HPDE6-E6E7 (cell line): ENCODE measurements at regions not wholly inside any gene's neighbourhood (a gene's known extent, or its start where the extent isn't known, plus 50 kb on each side); places are given as distances from the start of the nearest gene placed in this dataset.
A peak's percentile ranks its signal among the peaks of the same experiment; 100 is the strongest.
"Not testable (repeated sequence)": the region's sequence is repeated elsewhere in the genome, so short reads cannot be mapped to it uniquely, and the experiment has no call there.

Experiments
- DNase-seq: peaks from one replicate; pipeline ENCODE4 v3.0.0; 2011; ENCODE audit warnings: missing footprints; ENCODE audit errors: extremely low spot score

DNA sequence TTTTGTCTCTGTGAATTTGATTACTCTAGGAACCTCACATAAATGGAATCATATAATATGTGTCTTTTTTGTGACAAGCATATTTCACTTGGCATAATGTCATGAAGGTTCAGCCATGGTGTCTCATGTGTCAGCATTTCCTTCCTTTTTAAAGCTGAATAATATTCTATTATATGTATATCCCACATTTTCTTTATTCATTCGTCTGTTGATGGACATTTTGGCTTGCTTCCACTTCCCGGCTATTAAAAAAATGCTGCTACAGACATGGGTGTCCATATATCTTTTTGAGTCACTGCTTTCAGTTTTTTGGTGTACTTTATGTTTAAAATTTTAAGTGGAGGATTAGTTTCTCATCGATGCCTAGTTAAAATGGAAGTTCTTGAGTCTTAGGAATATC, 59.8 kb upstream of the C5orf63 start:
- DNase-seq: no peak

DNA sequence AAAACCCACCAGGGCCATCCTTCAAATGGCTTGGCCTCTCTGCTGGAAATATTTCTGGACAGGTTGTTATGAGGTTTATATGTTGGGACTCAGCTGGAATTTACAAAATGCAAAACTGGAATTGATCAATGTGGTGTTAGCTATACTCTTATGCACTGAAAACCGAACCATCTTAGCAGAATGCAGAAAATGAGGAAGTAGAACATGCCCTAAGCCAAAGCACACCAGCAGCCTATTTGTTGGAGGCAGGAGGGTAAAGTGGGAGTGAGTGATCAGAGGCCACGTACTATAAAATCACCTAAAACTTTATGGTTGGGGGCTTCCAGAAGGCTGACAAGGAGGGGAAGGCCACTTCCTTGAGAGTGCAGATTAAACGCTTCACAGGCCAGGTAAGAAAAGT, 63.6 kb upstream of the C5orf63 start:
- DNase-seq: no peak

DNA sequence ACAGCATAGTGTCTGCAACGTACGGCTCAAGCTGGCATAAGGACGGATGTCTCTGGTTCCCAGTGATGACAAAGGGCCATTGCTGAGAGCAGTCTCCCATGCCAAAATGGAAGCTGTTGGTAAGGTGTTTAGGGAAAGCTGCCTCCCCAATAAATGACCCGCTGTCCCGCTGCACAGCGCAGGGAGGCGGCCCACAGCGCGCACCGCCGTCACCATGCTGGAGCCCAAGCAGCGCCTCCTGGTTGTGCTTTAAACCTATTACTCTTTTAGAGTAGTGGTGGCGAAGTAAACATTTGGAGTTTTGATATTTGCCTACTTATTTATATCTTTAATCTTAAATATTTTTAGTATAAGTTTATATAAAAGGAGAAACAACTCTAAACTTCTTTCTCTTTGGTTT, 70.4 kb upstream of the C5orf63 start:
- no peak for DNase-seq

DNA sequence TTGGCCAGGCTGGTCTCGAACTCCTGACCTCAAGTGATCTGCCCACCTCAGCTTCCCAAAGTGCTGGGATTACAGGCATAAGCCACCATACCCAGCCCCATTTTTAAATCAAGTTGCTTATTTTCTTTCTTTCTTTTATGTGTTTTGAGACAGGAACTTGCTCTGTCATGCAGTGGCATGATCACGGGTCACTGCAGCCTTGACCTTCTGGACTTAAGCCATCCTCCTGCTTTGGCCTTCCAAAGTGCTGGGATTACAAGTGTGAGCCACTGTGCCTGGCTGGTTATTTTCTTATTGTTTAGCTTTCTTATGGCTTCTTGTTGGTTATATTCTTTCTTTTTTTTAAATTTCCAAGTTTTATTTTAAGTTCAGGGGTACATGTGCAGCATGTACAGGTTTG, 79.7 kb upstream of the C5orf63 start:
- DNase-seq: no peak

DNA sequence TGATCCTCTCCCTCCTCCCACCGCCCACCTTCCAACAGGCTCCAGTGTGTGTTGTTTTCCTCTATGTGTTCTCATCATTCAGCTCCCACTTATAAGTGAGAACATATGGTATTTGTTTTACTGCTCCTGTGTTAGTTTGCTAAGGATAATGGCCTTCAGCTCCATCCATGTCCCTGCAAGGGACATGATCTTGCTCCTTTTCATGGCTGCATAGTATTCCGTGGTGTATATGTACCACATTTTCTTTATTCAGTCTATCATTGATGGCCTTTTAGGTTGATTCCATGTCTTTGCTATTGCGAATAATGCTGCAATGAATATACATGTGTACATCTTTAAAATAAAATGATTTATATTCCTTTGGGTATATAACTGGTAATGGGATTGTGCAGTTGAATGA, 80.2 kb upstream of the C5orf63 start:
- DNase-seq: no peak

DNA sequence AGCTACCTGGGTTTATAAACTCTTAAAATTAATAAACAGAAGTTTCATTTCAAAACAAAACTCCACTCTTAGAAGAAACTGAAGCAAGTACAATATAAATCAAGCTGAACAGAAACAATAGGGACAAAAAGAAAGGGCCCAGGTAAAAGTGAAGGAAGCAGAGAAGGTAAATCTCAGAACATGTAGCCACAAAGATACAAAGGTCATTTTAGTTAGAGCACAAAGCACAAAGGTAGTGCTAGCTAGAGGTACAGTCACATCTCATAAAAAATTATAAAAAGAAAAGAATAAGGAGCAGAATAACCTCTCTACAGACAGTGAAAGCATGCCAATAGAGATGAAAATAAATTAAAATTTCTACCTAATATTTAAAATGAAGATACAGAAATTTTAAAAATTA, 90.4 kb upstream of the C5orf63 start:
- DNase-seq: no peak

DNA sequence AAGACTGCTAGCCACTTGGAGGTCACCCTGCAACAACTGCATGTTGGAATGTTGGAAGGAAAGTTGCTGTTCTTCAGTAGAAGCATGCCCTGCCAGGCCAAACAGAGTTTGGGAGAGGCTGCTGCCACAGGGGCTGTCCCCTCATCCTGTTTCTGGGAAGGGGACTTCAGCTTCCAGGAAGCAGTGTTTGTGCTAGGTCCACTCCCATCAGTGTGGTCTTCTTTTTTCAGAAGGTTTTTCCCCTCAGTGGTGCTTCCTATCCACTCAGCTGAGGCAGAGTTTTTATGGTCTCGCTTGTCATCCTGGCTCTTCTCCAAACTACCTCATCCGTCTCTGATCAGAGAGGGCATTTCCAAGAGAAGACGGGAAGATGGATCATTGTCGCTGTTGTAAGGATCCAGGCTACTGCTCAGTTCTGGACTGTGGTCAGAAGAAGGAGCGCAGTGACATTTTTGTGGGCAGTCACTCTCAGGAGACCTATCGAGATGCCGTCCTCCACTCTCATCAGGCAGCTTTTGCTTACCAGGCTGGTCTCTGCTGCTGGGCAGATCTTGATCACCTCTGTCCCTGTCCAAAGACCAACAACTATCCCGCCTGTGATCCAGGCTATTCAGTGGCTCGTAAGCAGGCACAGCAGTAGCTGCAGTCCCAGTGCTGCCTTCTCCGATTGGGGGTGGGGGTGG, 97.8 kb upstream of the C5orf63 start:
- no peak for DNase-seq

DNA sequence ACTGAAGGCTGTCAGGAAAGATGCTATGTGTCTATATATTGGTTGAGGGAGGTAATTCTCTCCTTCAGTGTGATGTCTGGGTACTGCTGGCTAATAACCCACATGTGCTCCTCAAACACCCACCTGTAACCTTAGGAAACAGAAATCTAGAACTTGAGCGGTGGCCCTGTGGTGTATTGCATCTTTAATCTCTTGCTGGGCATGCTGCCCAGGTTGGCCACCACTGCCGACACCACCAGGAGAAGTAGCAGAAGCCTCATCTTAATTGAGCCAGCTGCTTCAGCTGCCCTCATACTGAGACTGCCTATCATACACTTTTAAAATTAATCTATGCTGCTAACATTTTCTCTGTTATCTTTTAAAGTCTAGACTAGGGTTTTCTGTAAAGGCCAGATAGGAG, 103.5 kb upstream of the C5orf63 start:
- DNase-seq: no peak

DNA sequence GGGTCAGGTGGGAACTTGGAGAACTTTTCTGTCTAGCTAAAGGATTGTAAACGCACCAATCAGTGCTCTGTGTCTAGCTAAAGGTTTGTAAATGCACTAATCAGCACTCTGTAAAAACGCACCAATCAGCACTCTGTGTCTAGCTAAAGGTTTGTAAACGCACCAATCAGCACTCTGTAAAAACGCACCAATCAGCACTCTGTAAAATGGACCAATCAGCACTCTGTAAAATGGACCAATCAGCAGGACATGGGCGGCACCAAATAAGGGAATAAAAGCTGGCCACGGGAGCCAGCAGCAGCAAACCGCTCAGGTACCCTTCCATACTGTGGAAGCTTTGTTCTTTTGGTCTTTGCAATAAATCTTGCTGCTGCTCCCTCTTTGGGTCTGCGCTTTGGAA, 108.0 kb upstream of the MEGF10 start:
- DNase-seq: not testable (repeated sequence)

DNA sequence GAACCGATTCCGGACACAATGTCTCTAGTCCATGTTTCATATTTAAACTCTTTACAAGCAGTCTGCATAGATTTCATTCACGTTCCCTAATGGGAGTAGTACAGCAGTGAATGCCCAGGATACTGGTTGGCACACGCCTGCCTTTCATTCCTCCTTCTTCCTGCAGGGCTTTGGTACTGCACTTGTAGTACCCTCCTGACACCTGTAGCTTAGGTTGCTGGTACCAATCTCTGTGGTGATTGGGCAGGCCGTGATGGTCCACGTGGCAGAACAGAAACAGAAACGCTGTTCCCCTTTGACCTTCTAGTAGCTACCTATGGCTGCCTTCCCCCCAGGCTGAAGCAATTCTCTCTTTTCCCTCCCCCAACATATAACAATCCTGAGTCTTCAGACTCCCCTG, 107.3 kb upstream of the MEGF10 start:
- no peak for DNase-seq

DNA sequence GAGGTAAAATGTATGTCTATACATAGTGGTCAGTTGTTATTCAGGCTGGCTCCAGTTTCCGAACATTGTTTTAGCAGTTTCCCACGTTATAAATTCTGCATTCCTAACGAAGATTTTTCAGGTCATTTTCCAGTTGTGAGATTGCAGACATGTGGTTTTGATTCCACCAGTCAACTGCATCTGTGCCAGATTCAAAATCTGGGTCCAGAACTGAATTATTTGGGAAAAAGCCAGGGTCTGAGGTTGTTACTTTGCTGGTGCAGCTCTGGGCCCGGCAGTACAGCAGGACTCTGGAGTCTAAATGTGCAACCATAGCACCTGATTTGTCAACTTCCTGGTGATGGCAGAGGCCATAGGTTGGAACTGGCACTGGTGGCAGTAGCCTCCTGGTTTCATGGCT, 105.7 kb upstream of the MEGF10 start:
- no peak for DNase-seq

DNA sequence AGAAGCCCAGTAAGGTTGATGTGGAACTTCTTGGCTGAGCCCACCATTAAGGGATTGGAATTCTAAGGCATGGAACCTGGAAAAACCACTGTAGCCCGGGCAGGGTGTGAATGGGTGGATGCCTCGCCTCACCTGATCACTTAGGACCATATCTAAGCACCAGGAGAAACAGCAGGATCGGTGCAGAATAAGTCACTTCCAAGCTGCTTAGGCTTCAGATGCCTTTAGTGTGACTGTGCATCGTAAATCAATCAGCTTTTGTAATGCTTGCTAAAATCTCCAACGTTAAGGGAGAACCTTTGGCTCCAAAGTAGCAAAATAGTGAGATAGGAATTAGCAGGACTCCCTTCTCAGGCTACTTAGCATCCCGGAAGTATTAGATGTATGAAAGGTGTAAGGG, 103.9 kb upstream of the MEGF10 start:
- no peak for DNase-seq

DNA sequence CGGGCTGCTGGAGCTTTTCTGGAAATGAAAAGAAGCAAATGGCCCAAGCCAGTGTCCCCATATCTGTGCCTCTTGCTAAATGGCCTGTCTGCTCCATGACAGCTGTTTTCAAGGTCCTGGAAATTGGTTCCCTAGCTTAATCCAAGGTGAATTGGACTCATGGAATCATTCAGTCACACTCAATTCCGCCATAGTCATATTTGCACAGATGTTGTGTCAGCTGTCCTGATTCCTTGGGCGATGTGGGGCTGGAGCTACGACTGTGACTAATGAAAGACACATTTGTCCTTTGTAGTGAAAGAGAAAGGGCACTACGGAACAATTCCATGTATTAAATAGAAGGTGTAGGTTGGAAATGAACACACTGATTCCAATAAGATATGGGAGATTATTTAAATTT, 102.9 kb upstream of the MEGF10 start:
- DNase-seq: no peak

DNA sequence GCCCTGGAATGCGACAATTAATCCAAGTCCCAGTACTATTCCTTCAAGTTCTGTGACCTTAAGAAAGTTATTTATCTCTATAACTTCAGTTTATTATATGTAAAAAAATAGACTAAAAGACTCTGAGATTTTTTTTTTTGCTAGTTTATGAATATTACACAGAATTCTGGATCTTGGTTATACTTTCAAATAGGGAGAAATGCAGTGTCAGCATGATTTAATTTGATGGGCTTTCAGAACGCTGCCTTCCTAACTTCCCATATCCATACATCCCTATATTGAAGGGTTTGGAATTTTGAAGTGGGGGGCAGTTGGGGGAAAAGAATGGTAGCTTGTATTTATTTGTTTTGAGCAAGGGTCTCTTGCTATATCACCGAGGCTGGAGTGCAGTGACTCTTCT, 98.4 kb upstream of the MEGF10 start:
- DNase-seq: no peak

DNA sequence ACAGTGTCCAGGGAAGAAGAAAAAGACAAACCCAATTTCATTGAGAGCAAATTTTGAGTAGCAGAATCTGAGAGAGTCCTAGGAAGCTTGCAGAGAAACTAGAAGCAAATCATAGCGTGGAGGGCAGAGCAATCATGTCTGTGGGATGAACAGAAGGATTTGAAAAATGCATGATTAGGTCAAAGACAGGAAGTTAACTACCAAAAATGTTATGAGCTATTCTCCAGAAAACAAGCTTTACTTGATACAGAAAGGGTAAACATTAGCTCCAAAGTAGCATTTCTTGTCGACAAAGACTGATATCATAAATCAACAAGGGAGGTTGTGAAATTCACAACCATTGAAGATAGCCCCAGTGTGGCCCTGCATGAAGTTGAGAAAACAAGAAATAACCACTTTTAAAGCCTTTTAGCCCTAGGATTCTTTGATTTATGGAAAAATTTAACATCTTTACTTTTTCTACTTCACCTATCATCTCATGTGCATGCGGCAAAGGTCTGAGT, 97.7 kb upstream of the MEGF10 start:
- no peak for DNase-seq

DNA sequence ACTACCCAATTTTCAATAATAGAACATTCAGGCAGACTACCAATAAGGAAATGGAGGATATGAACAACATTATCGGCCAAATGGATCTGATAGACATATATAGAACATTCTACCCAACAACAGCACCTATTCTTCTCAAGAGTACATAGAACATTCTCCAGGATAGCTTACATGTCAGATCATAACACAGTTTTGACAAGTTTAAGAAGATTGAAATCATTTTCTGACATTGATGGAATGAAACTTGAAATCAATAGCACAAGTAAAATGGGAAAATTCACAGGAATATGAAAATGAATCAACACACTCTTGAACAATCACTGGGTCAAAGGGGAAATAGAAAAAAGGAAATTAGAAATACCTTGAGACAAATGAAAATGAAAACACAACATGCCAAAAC, 94.6 kb upstream of the MEGF10 start:
- no peak for DNase-seq

DNA sequence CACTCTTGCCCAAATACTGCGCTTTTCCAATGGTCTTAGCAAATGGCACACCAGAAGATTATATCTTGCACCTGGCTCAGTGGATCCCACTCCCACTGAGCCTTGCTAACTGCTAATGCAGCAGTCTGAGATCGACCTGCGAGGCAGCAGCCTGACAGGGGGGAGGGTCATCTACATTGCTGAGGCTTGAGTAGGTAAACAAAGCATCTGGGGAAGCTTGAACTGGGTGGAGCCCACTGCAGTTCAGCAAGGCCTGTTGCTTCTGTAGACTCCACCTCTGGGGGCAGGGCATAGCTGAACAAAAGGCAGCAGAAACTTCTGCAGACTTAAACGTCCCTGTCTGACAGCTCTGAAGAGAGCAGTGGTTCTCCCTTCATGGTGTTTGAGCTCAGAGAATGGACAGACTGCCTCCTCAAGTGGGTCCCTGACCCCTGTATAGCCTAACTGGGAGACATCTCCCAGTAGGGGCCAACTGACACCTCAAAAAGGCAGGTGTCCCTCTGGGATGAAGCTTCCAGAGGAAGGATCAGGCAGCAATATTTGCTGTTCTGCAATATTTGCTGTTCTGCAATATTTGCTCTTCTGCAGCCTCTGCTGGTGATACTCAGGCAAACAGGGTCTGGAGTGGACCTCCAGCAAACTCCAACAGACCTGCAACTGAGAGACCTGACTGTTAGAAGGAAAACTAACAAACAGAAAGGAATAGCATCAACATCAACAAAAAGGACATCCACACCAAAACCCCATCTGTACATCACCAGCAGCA, 93.0 kb upstream of the MEGF10 start:
- DNase-seq: not testable (repeated sequence)

DNA sequence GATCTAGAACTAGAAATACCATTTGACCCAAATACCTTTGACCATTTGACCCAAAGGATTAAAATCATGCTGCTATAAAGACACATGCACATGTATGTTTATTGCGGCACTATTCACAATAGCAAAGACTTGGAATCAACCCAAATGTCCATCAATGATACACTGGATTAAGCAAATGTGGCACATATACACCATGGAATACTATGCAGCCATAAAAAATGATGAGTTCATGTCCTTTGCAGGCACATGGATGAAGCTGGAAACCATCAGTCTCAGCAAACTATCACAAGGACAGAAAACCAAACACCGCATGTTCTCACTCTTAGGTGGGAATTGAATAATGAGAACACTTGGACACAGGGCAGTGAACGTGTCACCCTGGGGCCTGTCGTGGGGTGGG, 87.9 kb upstream of the MEGF10 start:
- DNase-seq: not testable (repeated sequence)

DNA sequence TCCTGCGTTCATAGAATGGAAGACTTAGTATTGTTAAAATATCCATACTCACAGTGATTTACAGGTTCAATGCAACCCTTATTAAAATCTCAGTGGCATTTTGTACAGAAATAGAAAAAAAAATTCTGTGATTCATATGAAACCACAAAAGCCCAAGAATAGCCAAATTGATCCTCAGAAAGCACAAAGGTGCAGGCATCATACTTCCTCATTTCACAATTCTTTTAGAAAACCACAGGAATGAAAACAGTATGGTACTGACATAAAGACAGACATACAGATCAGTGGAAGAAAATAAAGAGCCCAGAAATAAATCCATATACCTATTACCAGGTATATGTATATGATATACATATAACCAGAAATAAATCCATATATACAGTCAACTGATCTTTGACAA, 86.8 kb upstream of the MEGF10 start:
- DNase-seq: peak; percentile 8

DNA sequence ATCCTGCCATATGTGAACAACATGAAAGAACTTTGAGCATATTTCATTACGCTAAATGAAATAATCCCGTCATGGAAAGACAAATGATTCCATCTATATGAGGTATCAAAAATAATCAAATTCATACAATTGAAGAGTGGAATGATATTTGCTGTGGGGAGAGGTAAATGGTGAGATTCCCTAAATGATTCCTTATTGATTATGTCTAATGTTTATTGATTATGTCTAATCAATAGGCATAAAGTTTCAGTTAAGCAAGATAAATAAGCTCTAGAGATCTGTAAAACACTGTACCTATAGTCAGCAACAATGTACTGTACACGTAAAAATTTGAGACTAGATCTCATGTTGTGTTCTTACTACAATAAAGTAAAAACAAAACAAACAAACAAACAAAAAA, 85.4 kb upstream of the MEGF10 start:
- no peak for DNase-seq

DNA sequence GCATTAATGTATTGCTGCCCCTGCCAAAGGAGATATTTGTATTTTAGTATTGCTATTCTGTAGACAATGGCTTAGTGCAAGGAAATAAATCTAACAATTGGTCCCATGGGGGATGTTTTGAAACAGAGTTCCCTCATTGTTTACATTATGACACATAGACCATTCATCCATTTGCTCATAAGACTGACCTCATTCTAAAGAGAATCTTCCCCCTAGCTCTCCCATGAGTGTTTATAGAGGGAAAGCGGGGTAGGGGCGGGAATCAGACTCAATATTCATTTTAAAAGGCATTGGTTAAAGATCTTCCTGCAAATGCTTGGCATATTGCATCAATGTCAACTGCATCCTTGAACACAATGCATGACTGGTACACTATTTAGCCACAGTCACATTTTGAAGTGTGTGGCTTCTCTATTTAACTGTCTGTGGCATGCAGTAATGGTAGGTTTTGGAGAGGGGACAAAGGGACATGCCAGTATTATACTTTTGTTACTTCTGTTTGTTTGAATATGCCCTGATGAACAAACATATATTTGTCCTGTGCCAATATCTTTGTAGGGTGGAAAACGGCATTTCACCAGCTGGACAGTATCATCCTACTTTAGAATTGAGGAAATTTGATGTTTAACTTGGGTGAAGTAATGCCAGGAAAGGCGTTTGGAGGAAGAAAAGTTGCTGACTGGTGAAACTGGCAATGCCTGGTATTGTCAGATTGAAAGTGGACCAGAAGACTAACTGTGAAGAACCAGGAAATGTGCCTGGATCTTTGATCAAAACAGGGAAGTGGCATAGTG, 84.1 kb upstream of the MEGF10 start:
- DNase-seq: peak; percentile 49

DNA sequence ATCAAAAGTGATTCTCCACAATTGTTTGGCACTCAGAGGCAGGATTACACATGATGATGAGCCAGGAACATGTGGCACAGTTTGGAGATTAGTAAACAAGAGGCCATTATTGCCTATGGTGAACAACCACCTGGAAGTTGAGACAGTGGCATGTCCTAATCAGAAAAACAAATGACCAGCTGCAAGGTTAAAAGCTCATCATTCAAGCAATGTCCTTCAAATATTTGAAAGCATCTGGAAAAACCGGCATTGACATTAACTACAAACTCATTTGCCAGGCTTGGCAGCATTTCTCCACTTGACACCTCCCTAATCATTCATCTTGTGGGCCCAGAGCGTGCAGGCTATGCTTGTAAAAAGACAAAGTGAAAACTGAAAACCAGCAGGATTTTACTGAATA, 80.6 kb upstream of the MEGF10 start:
- DNase-seq: no peak

DNA sequence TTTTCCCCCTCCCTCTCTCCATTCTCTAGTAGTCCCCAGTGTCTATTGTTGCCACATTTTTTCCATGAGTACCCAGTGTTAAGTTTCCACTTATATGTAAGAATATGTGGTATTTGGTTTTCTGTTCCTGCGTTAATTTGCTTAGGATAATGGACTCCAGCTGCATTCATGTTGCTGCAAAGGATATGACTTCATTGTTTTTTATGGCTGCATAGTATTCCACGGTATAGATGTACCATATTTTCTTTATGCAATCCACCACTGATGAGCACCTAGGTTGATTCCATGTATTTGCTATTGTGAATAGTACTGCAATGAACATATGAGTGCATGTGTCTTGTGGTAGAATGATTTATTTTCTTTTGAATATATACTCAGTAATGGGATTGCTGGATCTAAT, 77.4 kb upstream of the MEGF10 start:
- no peak for DNase-seq
